ENCODE measurements at regions not wholly inside any gene's neighbourhood (a gene's known extent, or its start where the extent isn't known, plus 50 kb on each side); places are given as distances from the start of the nearest gene placed in this dataset.

- no peak for TF ChIP-seq POLR2A (IDR thresholded peaks at IDR 0.05)
- TF ChIP-seq CTCF (IDR thresholded peaks at IDR 0.05), result no peak
- 75 to 85% methylated on average over 6 of the region's 6 CpGs for WGBS, 2 donors
- H3K27ac ChIP-seq, result no peak overlapping the region
- intact Hi-C loops (cut with DNase I; ENCODE audit: low total_unique reads), result loop anchor here (10.0 kb wide), 1 partner anchor 198 kb away; no protein-coding TSS in a partner anchor
- H3K9me3 ChIP-seq, result no peaks in the 10 kb centered on the region
- no peak overlapping the region for H3K4me3 ChIP-seq
- DNase-seq, result no peak
- no peaks in the 10 kb centered on the region for H3K27me3 ChIP-seq
- peaks cover 29% of the 10 kb centered on the region for H3K4me1 ChIP-seq
- H3K36me3 ChIP-seq (ENCODE audit: low read depth, missing control alignments), result no peaks in the 10 kb centered on the region
Measured at GRCh38 chr10:78776756-78777155, 292.0 kb upstream of the ZMIZ1 start.

DNA sequence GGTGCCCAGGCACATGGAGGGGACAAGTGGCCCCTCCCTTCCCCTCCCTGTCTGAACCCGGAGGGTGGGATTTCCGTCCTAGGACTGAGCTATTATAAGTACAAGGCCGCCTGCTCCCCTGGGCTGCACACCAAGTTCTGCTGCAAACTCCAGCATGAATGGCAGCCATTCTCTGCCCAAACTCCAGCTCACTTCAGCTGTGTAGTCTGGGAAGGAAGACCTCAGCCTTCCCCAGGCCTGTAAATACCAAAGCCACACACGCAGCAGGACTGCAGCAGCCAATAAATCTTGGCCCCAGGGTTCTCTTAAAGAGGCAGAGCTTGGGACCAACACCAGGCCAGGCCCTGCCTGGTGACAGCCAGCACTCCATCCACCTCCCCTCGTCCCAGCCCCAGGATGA lies 291.3 kb upstream of the ZMIZ1 start:
- TF ChIP-seq POLR2A (IDR thresholded peaks at IDR 0.05) (no peak), CTCF (IDR thresholded peaks at IDR 0.05) (no peak)
- Histone ChIP-seq H3K27me3 (no peaks in the 10 kb centered on the region), H3K27ac (peak overlapping the region in 1 of 2 donors; percentile 56), H3K36me3 (ENCODE audit: low read depth, missing control alignments) (no peaks in the 10 kb centered on the region), H3K9me3 (no peaks in the 10 kb centered on the region), H3K4me1 (peaks cover 21% of the 10 kb centered on the region), H3K4me3 (no peak overlapping the region)
- DNase-seq, result peak; percentile 77
- 39 to 43% methylated on average over 5 of the region's 5 CpGs for WGBS, 2 donors
- intact Hi-C loops (cut with DNase I; ENCODE audit: low total_unique reads), result loop anchor here (10.0 kb wide), 1 partner anchor 197 kb away; no protein-coding TSS in a partner anchor

- intact Hi-C loops (cut with DNase I; ENCODE audit: low total_unique reads), result loop anchor here (10.0 kb wide), 1 partner anchor 197 kb away; no protein-coding TSS in a partner anchor
- WGBS, 2 donors, result 47 to 69% methylated on average over 5 of the region's 5 CpGs
- no peaks in the 10 kb centered on the region for H3K9me3 ChIP-seq
- H3K4me1 ChIP-seq, result peaks cover 21% of the 10 kb centered on the region
- no peak for DNase-seq
- H3K4me3 ChIP-seq, result no peak overlapping the region
- no peaks in the 10 kb centered on the region for H3K27me3 ChIP-seq
- no peak for TF ChIP-seq POLR2A (IDR thresholded peaks at IDR 0.05)
- TF ChIP-seq CTCF (IDR thresholded peaks at IDR 0.05), result no peak
- no peaks in the 10 kb centered on the region for H3K36me3 ChIP-seq (ENCODE audit: low read depth, missing control alignments)
- peak overlapping the region in 1 of 2 donors; percentile 56 for H3K27ac ChIP-seq
Measured at GRCh38 chr10:78777867-78778266, 290.9 kb upstream of the ZMIZ1 start.

GRCh38 chr10:78778444-78779338 lies 290.1 kb upstream of the ZMIZ1 start:
- Histone ChIP-seq H3K9me3 (no peaks in the 10 kb centered on the region), H3K27me3 (no peaks in the 10 kb centered on the region), H3K4me3 (no peak overlapping the region), H3K27ac (peak overlapping the region in 1 of 2 donors; percentile 56), H3K4me1 (peaks cover 21% of the 10 kb centered on the region), H3K36me3 (ENCODE audit: low read depth, missing control alignments) (no peaks in the 10 kb centered on the region)
- TF ChIP-seq POLR2A (IDR thresholded peaks at IDR 0.05), result no peak
- no peak for TF ChIP-seq CTCF (IDR thresholded peaks at IDR 0.05)
- DNase-seq, result no peak
- WGBS, 2 donors, result 81 to 84% methylated on average over 12 to 13 of the region's 13 CpGs
- intact Hi-C loops (cut with DNase I; ENCODE audit: low total_unique reads), result loop anchor here (10.0 kb wide), 1 partner anchor 196 kb away; no protein-coding TSS in a partner anchor

Measured in testis (tissue), 2 donors.